Naive thymus-derived CD4-positive, alpha-beta T cell (primary cell): ENCODE measurements at regions not wholly inside any gene's neighbourhood (a gene's known extent, or its start where the extent isn't known, plus 50 kb on each side); places are given as distances from the start of the nearest gene placed in this dataset.
"Not testable (repeated sequence)": the region's sequence is repeated elsewhere in the genome, so short reads cannot be mapped to it uniquely, and the experiment has no call there.

Experiments used
- ATAC-seq: fragments of 150-1000 bp; cut with Tn5 transposase; 2 replicates; pipeline ENCODE4 v1.10.0; 2021; ENCODE audit warnings: mild to moderate bottlenecking, moderate library complexity
- CTCF ChIA-PET: fragments of 350-600 bp; sonication (Branson Sonifier 250); formaldehyde crosslinking; loops from one replicate; lab custom pipeline; 2021; ENCODE audit warnings: antibody characterized with exemption; lab: Charles Lee
- POLR2A ChIA-PET: fragments of 350-600 bp; sonication (Branson Sonifier 250); formaldehyde crosslinking; loops from one replicate; lab custom pipeline; 2021; ENCODE audit warnings: antibody characterized with exemption, inconsistent platforms; lab: Charles Lee
- DNase-seq, 9 donors: peaks; one replicate each; pipeline versions ENCODE4 v3.0.0 to v3.0.0-alpha.2; 2020 to 2022; ENCODE audit warnings: mixed read lengths in 1 of 9
- H3K27ac ChIP-seq: one replicate; pipeline ENCODE4 v1.7.0; 2013; ENCODE audit warnings: mild to moderate bottlenecking, low read depth, low read length, moderate library complexity
- H3K27me3 ChIP-seq, 2 donors: one replicate each; pipeline ENCODE4 v1.7.0; 2013; ENCODE audit warnings: low read length in 2 of 2, mild to moderate bottlenecking in 2 of 2, moderate library complexity in 2 of 2; ENCODE audit not compliant: control insufficient read depth in 2 of 2, insufficient read depth in 2 of 2
- H3K36me3 ChIP-seq, 3 experiments: 1 replicate in 2 of 3; 2 replicates in 1 of 3; pipeline ENCODE4 v1.7.0; 2013; ENCODE audit warnings: low read length in 3 of 3, mild to moderate bottlenecking in 3 of 3, moderate library complexity in 1 of 3; ENCODE audit not compliant: insufficient read depth in 3 of 3, control insufficient read depth in 2 of 3
- H3K4me1 ChIP-seq, 2 donors: one replicate each; pipeline ENCODE4 v1.7.0; 2013; ENCODE audit warnings: low read length in 2 of 2, mild to moderate bottlenecking in 2 of 2, moderate library complexity in 1 of 2; ENCODE audit not compliant: control insufficient read depth in 2 of 2, insufficient read depth in 2 of 2
- H3K4me3 ChIP-seq: 2 replicates; pipeline ENCODE4 v1.7.0; 2013; ENCODE audit warnings: mild to moderate bottlenecking, low read length
- H3K9me3 ChIP-seq, 3 experiments: 1 replicate in 2 of 3; 2 replicates in 1 of 3; pipeline ENCODE4 v1.7.0; 2013; ENCODE audit warnings: low read length in 3 of 3; ENCODE audit not compliant: control insufficient read depth in 2 of 3
- H3K27ac Mint-ChIP-seq, 9 donors: one replicate each; pipeline ENCODE4 v1.8.0; 2020 to 2022; ENCODE audit warnings: mixed read lengths in 9 of 9, mild to moderate bottlenecking in 8 of 9, moderate library complexity in 5 of 9, inconsistent platforms in 2 of 9
- H3K27me3 Mint-ChIP-seq, 5 donors: one replicate each; pipeline ENCODE4 v1.8.0; 2021 to 2022; ENCODE audit warnings: mixed read lengths in 5 of 5, mild to moderate bottlenecking in 1 of 5
- H3K36me3 Mint-ChIP-seq, 5 donors: one replicate each; pipeline ENCODE4 v1.8.0; 2020 to 2022; ENCODE audit warnings: mixed read lengths in 5 of 5, mild to moderate bottlenecking in 3 of 5, inconsistent platforms in 1 of 5
- H3K4me1 Mint-ChIP-seq, 7 donors: one replicate each; pipeline ENCODE4 v1.8.0; 2020 to 2022; ENCODE audit warnings: mixed read lengths in 7 of 7, mild to moderate bottlenecking in 3 of 7, inconsistent platforms in 1 of 7
- H3K4me3 Mint-ChIP-seq, 10 donors: one replicate each; pipeline ENCODE4 v1.8.0; 2020 to 2022; ENCODE audit warnings: mild to moderate bottlenecking in 10 of 10, mixed read lengths in 10 of 10, moderate library complexity in 6 of 10, inconsistent platforms in 2 of 10
- H3K9me3 Mint-ChIP-seq, 11 donors: one replicate each; pipeline ENCODE4 v1.8.0; 2020 to 2022; ENCODE audit warnings: mixed read lengths in 11 of 11, mild to moderate bottlenecking in 4 of 11, inconsistent platforms in 1 of 11, moderate library complexity in 1 of 11
- intact Hi-C, 2 donors: fragments of 100-400 bp; cut with micrococcal nuclease; formaldehyde crosslinking; loops; one replicate each; pipeline ENCODE4 v1.15.1; 2023

- no peak for DNase-seq
- no peak for ATAC-seq
- CTCF ChIA-PET, result no interaction called here
- Mint-ChIP-seq H3K4me3 (no peak overlapping the region), H3K4me1 (no peaks in the 10 kb centered on the region), H3K27ac (no peak overlapping the region), H3K27me3 (peaks cover 0 to 35% (median 28%) of the 10 kb centered on the region in 5 donors), H3K9me3 (peaks cover 0 to 4% (median 0%) of the 10 kb centered on the region in 11 donors), H3K36me3 (no peaks in the 10 kb centered on the region)
- H3K4me1 ChIP-seq, result no peaks in the 10 kb centered on the region
- POLR2A ChIA-PET, result no interaction called here
- H3K36me3 ChIP-seq, result no peaks in the 10 kb centered on the region
- H3K27ac ChIP-seq, result no peak overlapping the region
- no peaks in the 10 kb centered on the region for H3K9me3 ChIP-seq
- intact Hi-C loops, result no loop called here
- H3K27me3 ChIP-seq, result no peaks in the 10 kb centered on the region
- no peak overlapping the region for H3K4me3 ChIP-seq
These were observed 172.8 kb downstream of the MATN1 start for GRCh38 chr1:30550365-30551220.

- H3K9me3 Mint-ChIP-seq, H3K4me1 Mint-ChIP-seq, H3K9me3 ChIP-seq, H3K27ac ChIP-seq, H3K4me3 ChIP-seq, DNase-seq, H3K4me3 Mint-ChIP-seq, H3K27me3 ChIP-seq, H3K36me3 Mint-ChIP-seq, CTCF ChIA-PET, H3K36me3 ChIP-seq, ATAC-seq, POLR2A ChIA-PET, intact Hi-C loops, H3K27ac Mint-ChIP-seq, H3K4me1 ChIP-seq: not testable (repeated sequence)
- H3K27me3 Mint-ChIP-seq, result peaks cover 0 to 28% (median 21%) of the 10 kb centered on the region in 5 donors
These were observed 173.5 kb downstream of the MATN1 start for GRCh38 chr1:30549872-30550271.

- H3K9me3 ChIP-seq, result no peaks in the 10 kb centered on the region
- ChIA-PET CTCF (no interaction called here), POLR2A (no interaction called here)
- H3K27me3 ChIP-seq, result no peaks in the 10 kb centered on the region
- Mint-ChIP-seq H3K4me1 (no peaks in the 10 kb centered on the region), H3K4me3 (no peak overlapping the region), H3K9me3 (peaks cover 0 to 4% (median 0%) of the 10 kb centered on the region in 11 donors), H3K27me3 (peaks cover 0 to 26% (median 19%) of the 10 kb centered on the region in 5 donors), H3K27ac (no peak overlapping the region), H3K36me3 (no peaks in the 10 kb centered on the region)
- DNase-seq (no peak), ATAC-seq (no peak)
- intact Hi-C loops, result no loop called here
- H3K4me1 ChIP-seq, result no peaks in the 10 kb centered on the region
- H3K4me3 ChIP-seq, result no peak overlapping the region
- no peak overlapping the region for H3K27ac ChIP-seq
- no peaks in the 10 kb centered on the region for H3K36me3 ChIP-seq
These were observed 175.1 kb downstream of the MATN1 start for GRCh38 chr1:30548294-30548693.

GRCh38 chr1:30547326-30547725 lies 176.1 kb downstream of the MATN1 start:
- DNase-seq, H3K9me3 Mint-ChIP-seq, H3K27ac Mint-ChIP-seq, POLR2A ChIA-PET, H3K36me3 ChIP-seq, H3K4me1 ChIP-seq, CTCF ChIA-PET, H3K9me3 ChIP-seq, H3K4me3 Mint-ChIP-seq, intact Hi-C loops, ATAC-seq, H3K4me3 ChIP-seq, H3K27me3 ChIP-seq, H3K36me3 Mint-ChIP-seq, H3K4me1 Mint-ChIP-seq, H3K27ac ChIP-seq: not testable (repeated sequence)
- peaks cover 0 to 18% (median 15%) of the 10 kb centered on the region in 5 donors for H3K27me3 Mint-ChIP-seq

GRCh38 chr1:30545365-30545764 lies 178.0 kb downstream of the MATN1 start:
- H3K27me3 Mint-ChIP-seq, result peaks cover 0 to 16% (median 15%) of the 10 kb centered on the region in 5 donors
- H3K9me3 ChIP-seq, result no peaks in the 10 kb centered on the region
- DNase-seq (no peak), ATAC-seq (no peak)
- H3K27ac ChIP-seq, result no peak overlapping the region
- H3K4me1 Mint-ChIP-seq, result no peaks in the 10 kb centered on the region
- intact Hi-C loops, result no loop called here
- peaks cover 0 to 3% (median 0%) of the 10 kb centered on the region in 11 donors for H3K9me3 Mint-ChIP-seq
- POLR2A ChIA-PET, result no interaction called here
- no peaks in the 10 kb centered on the region for H3K27me3 ChIP-seq
- H3K4me1 ChIP-seq, result no peaks in the 10 kb centered on the region
- no peaks in the 10 kb centered on the region for H3K36me3 Mint-ChIP-seq
- H3K36me3 ChIP-seq, result no peaks in the 10 kb centered on the region
- CTCF ChIA-PET, result no interaction called here
- H3K4me3 ChIP-seq, result no peak overlapping the region
- H3K4me3 Mint-ChIP-seq, result no peak overlapping the region
- H3K27ac Mint-ChIP-seq, result no peak overlapping the region

- Histone ChIP-seq H3K4me3 (no peak overlapping the region), H3K27ac (no peak overlapping the region), H3K4me1 (no peaks in the 10 kb centered on the region), H3K9me3 (no peaks in the 10 kb centered on the region), H3K36me3 (no peaks in the 10 kb centered on the region), H3K27me3 (no peaks in the 10 kb centered on the region)
- Mint-ChIP-seq H3K27ac (no peak overlapping the region), H3K4me3 (no peak overlapping the region), H3K9me3 (peaks cover 0 to 1% (median 0%) of the 10 kb centered on the region in 11 donors), H3K4me1 (no peaks in the 10 kb centered on the region), H3K27me3 (peaks cover 0 to 15% (median 4%) of the 10 kb centered on the region in 5 donors), H3K36me3 (no peaks in the 10 kb centered on the region)
- ATAC-seq (no peak), DNase-seq (no peak)
- intact Hi-C loops, result no loop called here
- ChIA-PET POLR2A (no interaction called here), CTCF (no interaction called here)
These were observed 181.5 kb downstream of the MATN1 start for GRCh38 chr1:30541721-30542485.
